ENCODE measurements at regions not wholly inside any gene's neighbourhood (a gene's known extent, or its start where the extent isn't known, plus 50 kb on each side); places are given as distances from the start of the nearest gene placed in this dataset.
A peak's percentile ranks its signal among the peaks of the same experiment; 100 is the strongest.

DNA sequence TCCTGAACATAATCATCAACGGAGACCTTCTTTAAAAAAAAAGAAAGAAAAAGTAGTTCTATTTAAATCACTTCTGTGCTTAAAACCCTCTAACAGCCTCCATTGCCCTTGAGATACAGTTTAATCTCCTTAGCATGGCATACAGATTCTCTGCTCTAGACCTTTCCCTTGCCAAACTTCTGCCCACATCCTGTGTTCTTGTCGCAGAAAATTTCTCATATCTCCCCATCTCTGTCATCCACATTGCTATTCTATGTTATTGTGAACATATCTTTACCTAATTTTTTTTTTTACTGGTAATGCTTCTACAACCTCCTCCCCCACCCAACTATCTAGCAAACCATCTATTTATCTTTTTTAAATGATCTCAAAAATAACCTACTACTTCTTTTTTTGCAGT is 135.7 kb upstream of the PROX1 start:
- intact Hi-C loops (cut with DNase I), result no loop called here
- DNase-seq, result no peak

DNA sequence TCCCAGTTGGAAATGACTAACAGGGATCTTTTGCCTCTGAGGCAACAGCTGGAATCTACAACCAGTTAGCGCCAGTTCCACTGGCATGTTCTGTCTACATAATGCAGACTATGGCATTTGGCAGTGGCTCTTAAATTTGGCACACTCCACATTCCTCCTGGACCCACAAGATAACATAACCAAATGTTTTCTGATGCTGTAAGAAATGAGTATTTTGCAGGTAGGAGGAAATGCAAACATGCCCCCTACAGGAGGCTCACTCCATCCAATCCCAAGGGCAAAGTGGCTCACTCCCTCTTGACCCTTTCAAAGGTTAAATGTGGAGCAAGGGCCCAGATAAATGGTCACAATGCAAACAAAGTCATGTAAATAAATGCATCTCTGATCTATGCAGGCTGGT is 129.2 kb upstream of the PROX1 start:
- intact Hi-C loops (cut with DNase I), result no loop called here
- no peak for DNase-seq

DNA sequence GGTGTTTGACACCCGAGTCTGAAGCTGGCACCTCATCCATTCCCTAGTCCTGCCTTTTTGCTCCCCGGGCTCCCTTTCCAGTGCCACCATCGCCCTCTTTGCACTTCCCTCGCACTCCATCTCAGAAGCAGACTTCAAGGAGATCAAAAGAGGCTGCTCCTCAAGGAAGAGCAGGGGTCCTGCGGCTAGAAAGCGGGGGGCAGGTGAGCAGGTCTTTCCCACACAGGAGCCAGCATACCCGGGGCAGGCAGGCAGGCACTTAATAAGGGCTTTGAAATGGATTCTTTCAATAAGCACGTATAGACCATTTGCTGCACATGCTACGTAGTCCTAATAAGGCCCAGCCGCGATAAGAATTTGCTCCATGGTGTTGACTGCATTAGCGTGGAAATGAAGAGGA is 125.9 kb upstream of the PROX1 start:
- no peak for DNase-seq
- intact Hi-C loops (cut with DNase I), result no loop called here

DNA sequence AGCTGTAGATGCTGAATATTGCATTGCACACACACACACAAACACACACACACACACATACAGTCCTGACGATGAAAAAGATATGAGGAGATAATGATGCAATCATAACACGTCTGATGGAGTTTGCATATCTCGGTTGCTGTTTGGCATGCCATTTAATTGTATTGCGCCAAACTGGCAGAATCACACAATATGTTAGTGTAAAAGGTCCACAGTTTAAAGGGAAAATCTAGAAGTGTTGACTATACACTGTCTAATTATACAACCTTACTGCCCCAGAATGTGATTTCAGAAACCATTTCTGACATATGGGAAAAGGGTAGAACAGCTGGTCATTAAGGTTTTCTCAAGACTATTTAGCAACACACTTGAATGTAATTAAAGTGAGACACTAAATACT is 123.7 kb upstream of the PROX1 start:
- intact Hi-C loops (cut with DNase I), result no loop called here
- no peak for DNase-seq

DNA sequence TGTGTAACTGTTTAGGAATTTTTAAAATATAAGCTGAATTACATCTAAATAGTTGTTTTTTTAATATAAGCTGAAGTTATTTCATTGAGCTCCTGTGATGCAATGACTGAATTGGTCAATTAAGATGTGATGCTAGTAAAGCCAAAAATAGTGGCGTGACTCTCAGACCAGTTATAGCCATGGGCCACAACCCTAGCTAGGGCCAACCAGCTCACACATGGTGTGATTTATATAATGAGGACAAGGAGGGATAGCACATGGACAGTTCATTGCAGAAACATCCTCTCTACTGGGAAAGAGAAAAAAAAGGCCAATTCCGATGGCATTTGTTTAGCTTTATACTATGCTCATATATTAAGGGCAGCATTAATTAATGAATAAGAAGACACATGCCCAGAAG is 119.3 kb upstream of the PROX1 start:
- no peak for DNase-seq
- intact Hi-C loops (cut with DNase I), result no loop called here

DNA sequence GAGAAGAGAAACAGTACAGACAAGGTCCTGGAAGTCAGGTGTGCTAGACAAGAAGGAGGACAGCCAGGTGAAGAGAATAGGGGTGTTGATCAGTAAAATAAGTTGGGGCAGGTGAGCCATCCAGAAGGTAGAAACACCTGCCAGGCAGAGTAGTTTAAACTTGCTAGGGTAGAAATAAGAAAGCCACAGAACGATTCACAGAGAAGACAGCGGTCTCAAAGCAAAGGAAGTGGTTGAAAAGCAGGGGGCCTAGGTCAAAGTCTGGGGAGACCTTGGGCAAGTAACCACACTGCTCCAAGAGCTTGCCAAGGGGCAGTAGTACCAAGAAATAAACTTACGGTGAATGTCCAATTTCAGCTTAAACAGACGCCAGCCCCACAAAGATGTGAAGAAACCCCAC is 116.6 kb upstream of the PROX1 start:
- intact Hi-C loops (cut with DNase I), result no loop called here
- DNase-seq, result no peak

DNA sequence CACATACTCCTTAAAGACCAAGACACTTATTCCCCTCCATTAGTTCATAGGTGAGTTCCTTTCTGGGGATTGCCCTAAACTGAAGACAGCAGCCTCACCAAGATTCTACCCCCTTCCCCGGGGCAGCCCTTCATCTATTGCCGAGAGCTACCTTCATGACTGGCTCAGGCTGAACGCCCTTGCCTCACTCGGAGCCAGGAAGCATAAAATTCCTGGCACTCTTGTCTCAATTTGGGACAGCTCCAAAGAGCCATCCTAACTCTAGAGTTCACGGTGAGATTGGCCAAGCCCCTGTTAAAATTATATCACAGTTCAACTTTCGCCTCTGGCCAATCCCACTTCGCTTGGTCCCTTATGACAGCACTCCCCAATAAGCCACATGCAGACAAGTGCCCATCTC is 113.0 kb upstream of the PROX1 start:
- intact Hi-C loops (cut with DNase I), result no loop called here
- no peak for DNase-seq

DNA sequence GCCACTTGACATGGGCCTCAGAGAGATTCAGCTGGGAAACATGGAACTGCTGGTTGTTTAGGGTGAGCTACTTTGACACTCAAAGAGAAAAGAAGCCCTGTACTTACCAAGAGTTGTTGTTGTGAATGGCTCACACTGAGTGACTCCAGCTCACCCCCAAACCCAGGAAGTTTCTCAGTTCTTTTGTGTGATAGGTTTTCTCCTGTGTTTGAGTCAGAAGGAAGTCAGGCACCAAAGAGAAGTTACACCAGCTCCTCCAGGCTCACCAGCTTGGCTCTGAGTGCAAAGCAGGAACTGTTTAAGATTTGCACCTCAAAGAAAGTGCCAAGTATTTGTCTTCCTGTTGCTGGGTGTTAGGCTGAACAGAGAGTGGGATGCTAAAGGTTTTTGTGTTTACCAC is 111.2 kb upstream of the PROX1 start:
- intact Hi-C loops (cut with DNase I), result no loop called here
- DNase-seq, result no peak

DNA sequence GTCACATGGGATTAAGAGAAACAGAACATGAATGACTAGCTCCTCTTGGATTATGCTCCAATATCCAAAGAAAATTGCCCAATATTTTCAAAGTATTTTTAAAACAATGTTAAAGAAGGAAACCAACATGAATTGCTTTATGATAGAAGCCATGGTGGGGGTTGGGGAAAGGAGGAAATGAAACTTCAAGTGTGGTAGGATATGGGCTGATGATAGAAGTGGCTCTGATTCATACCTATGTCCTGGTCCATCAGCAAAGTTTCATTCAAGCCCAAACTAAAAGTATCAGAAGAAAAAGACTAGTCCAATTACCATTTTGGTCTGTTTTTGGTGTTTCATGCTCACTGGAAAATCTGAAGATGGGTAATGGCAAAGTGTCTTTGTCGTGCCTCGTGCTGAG is 104.2 kb upstream of the PROX1 start:
- no peak for DNase-seq
- intact Hi-C loops (cut with DNase I), result loop anchor here (10.0 kb wide), 1 partner anchor 101 kb away; the partner anchor contains the start of gene PROX1

DNA sequence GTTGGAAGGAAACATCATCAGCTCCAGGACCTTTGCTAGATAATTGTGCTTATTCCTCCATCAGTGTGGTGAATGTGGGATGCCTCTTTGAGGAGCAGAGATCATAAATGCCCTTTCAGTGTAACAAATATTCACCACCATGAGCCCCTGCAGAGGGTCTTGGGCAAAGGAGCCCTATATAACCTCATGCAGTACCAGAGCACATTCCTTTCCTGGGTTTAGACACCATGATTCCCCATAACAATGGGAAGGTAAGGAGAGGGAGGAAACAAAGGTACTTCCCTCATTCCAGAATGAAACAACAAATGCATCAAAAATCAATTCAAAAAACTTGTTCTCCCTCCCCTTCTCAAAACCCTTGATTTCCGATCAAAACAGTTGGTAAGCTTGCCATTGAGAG is 103.4 kb upstream of the PROX1 start:
- DNase-seq, result peak in 1 of 42 donors; percentile 43
- intact Hi-C loops (cut with DNase I), result loop anchor here (10.0 kb wide), 1 partner anchor 100 kb away; the partner anchor contains the start of gene PROX1

DNA sequence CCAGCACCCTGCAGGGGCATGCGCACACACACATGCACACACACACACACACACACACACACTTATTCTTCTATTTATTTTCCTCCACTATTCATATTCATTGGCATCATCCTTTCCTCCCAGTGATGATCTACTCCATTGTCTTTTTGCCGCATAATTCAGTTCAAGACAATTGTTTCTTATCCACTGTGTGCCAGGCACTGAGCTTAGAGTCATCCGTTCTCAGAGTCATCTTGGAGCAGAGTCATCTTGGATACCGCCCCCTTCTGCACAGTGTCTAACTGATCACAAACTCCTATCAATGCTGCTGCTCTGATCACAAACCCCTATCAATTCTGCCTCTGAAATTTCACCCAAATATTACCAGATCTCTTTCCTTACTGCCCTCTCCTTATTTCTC is 102.8 kb upstream of the PROX1 start:
- DNase-seq, result peak; percentile 10 to 84 (median 49)

DNA sequence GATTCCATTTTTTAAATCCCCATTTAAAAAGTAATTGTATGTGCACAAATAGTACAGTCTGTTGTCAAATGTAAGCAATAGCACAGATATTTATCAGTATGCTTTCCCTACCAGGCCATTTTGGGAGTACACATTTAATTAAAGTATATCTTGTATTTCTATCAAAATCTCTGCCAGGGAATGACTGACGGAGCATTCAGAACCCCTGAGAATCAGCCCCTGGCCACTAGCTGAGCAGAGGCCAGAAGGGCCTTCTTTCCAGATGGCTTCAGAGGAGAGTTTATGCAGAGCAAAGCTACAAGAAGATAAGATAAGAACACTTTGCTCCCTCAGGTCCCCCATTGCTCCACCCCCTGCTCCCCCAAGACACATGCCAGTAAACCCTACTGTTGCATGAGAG is 99.9 kb upstream of the PROX1 start:
- intact Hi-C loops (cut with DNase I), result loop anchor here (10.0 kb wide), 1 partner anchor 97 kb away; the partner anchor contains the start of gene PROX1
- DNase-seq, result no peak

More for the DNA sequence above, 102.8 kb upstream of the PROX1 start:
- intact Hi-C loops (cut with DNase I), result loop anchor here (10.0 kb wide), 1 partner anchor 100 kb away; the partner anchor contains the start of gene PROX1

DNA sequence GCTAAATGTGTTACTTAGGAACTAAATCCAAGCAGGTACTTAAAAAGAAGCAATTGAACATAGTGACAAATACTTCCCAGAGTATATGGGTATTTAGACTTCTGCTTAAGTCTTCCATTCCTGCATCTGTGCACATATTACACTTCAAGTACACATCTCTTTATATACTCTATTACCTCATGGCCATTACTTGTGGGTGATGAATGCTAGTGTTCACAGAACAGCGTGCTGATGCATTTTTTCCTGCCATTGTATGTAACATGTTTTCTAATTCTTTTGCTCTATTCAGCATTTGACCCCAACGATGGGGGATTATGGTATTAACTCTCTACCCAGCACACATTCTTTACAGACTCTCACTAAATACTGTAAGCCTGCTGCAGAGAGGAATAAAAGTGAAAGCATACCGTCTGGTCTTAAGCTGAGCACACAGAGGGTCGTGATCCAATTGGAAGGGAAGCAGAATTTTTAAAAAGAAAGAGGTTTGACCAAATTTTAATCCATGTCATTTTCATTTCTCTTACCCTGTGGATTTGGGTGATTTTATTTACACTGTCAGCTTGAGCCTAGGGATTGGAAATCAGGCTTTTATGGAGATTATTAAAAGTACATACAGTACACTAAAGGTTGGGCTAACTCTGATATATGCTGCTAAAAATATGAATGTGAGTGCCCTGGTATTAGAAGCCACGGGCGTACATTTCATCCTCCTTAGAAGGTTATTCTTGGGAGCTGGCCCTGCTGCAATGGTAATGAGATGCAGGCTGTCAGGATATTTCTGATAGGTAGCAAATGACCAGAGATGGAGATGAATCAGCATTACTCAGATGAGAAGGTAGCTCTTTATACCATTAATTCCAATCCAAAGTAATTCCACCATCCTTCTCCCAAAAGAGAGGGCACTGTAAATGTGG is 95.5 kb upstream of the PROX1 start:
- DNase-seq, result no peak
- intact Hi-C loops (cut with DNase I), result no loop called here

DNA sequence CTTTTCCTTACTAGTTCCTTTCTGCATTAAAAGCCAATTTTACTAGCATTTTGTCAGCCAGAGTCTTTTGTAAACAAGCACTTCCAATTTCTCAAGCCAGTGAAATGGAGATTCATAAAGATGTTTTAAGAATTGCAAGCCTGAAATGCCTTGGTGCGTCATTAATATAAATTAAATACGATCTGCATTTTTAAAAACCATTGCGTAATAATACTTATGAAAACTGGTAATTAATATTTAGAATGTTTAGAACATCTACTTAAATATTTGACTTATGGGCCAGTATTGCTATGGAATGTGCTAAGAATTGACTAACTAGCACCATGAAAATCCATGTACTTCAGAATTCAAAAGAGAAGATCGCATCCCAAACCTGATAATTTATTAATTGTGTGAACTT is 89.1 kb upstream of the PROX1 start:
- no peak for DNase-seq
- intact Hi-C loops (cut with DNase I), result no loop called here

DNA sequence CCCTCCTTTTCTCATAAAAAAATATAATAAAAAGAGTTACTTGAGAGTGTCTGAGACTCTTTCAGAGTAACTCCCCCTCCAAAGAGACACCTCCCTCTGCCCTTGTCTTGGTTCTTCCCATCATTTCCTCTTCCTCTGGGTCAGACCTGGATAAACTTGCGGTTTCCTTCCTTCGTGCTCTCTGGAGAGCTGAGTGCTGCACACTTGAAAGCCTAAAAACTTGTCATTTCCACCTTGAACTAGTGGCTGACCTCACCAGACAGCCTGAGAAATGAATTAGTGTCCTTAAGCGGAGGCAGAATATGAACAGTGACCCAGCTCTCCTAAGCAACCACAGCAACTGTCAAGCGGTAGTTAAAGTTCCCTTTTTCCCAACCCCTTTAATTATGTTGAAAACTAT is 88.4 kb upstream of the PROX1 start:
- intact Hi-C loops (cut with DNase I), result no loop called here
- peak in 1 of 42 donors; percentile 26 for DNase-seq

DNA sequence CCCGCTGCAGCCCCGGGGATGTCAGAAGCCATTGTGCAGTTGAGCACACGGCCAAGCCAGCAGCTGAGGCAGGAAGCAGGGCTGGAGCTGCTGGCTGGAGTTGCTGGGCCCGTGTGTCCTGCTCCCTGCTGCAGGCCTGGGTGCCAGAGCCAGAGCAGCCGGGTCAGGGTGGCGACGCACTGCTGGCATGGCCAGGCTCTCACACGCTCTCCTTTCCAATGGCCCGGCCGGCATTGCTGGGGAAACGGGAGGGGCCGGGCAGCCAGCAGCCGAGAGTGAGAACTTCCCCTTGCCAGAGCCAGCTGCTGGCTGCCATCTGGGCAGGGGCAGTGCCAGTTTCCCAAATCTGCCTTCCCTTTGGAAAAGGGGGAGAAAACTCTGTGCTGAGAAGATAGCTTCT is 82.4 kb upstream of the PROX1 start:
- intact Hi-C loops (cut with DNase I), result no loop called here
- DNase-seq, result peak; percentile 18 to 89 (median 72)

DNA sequence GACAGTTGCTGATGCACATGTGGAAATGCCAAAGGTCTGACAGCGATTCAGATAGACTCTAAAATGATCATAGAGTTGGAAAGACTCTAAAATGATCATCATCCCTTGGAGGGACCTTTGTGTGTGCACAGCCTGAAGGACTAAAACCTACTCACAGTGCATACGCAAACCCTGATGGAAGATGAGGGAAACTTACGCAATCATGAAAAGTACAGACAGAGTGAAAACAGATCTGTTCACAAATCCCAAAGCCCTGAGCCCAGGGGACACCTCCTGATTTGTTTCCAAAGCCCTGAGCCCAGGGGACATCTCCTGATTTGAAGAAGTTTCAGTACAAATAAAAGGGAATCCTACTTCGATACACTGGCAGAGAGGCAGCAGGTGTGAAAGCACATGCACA is 79.3 kb upstream of the PROX1 start:
- intact Hi-C loops (cut with DNase I), result no loop called here
- peak in 1 of 42 donors; percentile 14 for DNase-seq

DNA sequence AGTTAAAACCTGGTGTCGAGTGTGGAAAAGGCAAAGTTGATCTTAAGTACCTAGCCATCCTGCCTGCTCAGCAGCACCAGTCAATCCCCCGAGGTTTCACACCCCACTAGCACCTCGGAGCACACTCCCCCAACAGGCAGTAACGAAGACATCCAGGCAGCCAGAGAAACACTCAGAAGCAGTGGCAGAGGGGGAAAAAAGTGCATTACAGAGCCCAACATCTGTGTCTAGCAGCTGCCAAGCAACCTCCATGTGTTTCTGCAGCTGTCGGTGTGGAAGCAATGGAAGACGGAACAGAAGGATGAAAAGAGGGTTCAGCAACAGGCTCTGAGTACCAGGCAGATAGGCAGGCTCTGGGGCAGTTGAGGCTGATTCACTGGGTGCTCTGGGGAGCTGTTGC is 73.4 kb upstream of the PROX1 start:
- intact Hi-C loops (cut with DNase I), result no loop called here

DNA sequence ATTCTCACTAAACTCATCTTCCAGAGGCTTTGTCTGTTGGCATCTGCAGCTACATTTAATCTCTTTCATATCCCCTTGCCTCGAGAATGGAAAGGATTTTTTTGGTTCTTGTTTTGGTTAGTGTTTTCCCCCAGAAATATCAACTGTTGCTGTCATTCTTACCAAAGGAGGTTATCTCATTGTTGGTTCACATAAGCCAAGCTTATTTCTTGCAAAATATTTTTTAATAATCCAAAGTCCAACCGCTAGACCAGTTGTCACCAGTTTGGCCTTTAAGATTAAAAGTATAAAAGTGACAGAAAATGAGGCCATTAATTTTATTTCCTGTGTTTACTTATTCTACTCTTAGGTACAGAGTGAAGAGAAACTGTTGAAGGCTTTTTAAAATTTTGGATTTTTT is 66.5 kb upstream of the PROX1 start:
- DNase-seq, result no peak
- intact Hi-C loops (cut with DNase I), result no loop called here

More for the DNA sequence above, 73.4 kb upstream of the PROX1 start:
- DNase-seq, result no peak

DNA sequence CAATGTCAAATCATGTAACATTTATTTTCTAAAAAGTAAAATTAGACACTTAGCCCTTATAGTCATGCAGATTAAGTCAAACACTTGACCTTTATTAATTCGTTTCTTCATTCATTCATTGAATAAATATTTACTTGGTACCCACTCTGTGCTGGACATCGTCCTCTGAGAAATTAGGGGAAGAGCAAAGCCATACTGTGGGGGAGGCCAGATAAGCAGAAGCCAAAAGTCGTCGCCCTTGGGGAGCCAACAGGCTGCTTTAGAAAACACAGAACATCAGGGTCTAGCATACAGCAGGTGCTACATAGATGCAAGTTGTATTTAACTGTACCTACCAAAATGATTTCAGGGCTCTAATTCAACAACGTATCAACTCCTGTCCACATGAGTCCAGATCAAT is 66.1 kb upstream of the PROX1 start:
- intact Hi-C loops (cut with DNase I), result no loop called here
- DNase-seq, result no peak
